PC-3 (cell line): ENCODE measurements at regions not wholly inside any gene's neighbourhood (a gene's known extent, or its start where the extent isn't known, plus 50 kb on each side); places are given as distances from the start of the nearest gene placed in this dataset.

Experiments
- ATAC-seq: fragments of 200-7000 bp; cut with Tn5 transposase; 2 replicates; pipeline ENCODE4 v1.9.1; 2020; ENCODE audit warnings: mild to moderate bottlenecking, moderate library complexity
- BruUV-seq: library from RNA; stranded (reverse); fragments of 400-500 nt; replicated peaks from 2 replicates; lab custom pipeline; 2021; lab: Mats Ljungman, UMichigan
- CTCF ChIA-PET: fragments of 300-600 bp; sonication (Branson Sonifier 250); formaldehyde crosslinking; loops from one replicate; lab custom pipeline; 2022; ENCODE audit warnings: antibody characterized with exemption; lab: Charles Lee
- POLR2A ChIA-PET: fragments of 300-600 bp; sonication (Branson Sonifier 250); formaldehyde crosslinking; loops from one replicate; lab custom pipeline; 2022; ENCODE audit warnings: antibody characterized with exemption; ENCODE audit not compliant: unreplicated experiment; lab: Charles Lee
- DNase-seq: peaks from one replicate; pipeline ENCODE4 v3.0.0-alpha.2; 2015
- H2AFZ ChIP-seq: fragments of 300-600 bp; sonication (generic); 2 replicates; pipeline ENCODE4 v1.6.0; 2016; ENCODE audit warnings: antibody characterized with exemption, low read length
- H3F3A ChIP-seq: fragments of 300-600 bp; sonication (generic); one replicate; pipeline ENCODE4 v1.6.0; 2017; ENCODE audit warnings: antibody characterized with exemption, low read length, control low read depth, mild to moderate bottlenecking; ENCODE audit not compliant: unreplicated experiment
- H3K27ac ChIP-seq: fragments of 300-600 bp; sonication (generic); 2 replicates; pipeline ENCODE4 v1.5.1; 2016; ENCODE audit warnings: mild to moderate bottlenecking, low read length
- H3K27me3 ChIP-seq: fragments of 300-600 bp; sonication (generic); 2 replicates; pipeline ENCODE4 v1.6.1; 2016; ENCODE audit warnings: low read length, mixed read lengths
- H3K36me3 ChIP-seq: fragments of 300-600 bp; sonication (generic); 2 replicates; pipeline ENCODE4 v1.6.1; 2016; ENCODE audit warnings: low read depth, mixed run types, low read length, mixed read lengths
- H3K4me1 ChIP-seq: fragments of 300-600 bp; sonication (generic); 2 replicates; pipeline ENCODE4 v1.5.1; 2016; ENCODE audit warnings: low read length; ENCODE audit not compliant: insufficient read depth
- H3K4me2 ChIP-seq: fragments of 300-600 bp; sonication (generic); 2 replicates; pipeline ENCODE4 v1.6.0; 2016; ENCODE audit warnings: low read length
- H3K4me3 ChIP-seq: fragments of 300-600 bp; sonication (generic); 2 replicates; pipeline ENCODE4 v1.5.1; 2016; ENCODE audit warnings: mild to moderate bottlenecking, low read length, mixed read lengths
- H3K79me2 ChIP-seq: fragments of 300-600 bp; sonication (generic); 2 replicates; pipeline ENCODE4 v1.6.1; 2017; ENCODE audit warnings: low read length, mixed read lengths
- H3K9ac ChIP-seq: fragments of 300-600 bp; sonication (generic); 2 replicates; pipeline ENCODE4 v1.6.0; 2016; ENCODE audit warnings: mild to moderate bottlenecking, low read length
- H3K9me2 ChIP-seq: fragments of 300-600 bp; sonication (generic); replicated peaks from 2 replicates; pipeline ENCODE4 v1.6.1; 2016; ENCODE audit warnings: mixed run types, low read length, mixed read lengths
- H3K9me3 ChIP-seq: fragments of 300-600 bp; sonication (generic); 2 replicates; pipeline ENCODE4 v1.6.1; 2016; ENCODE audit warnings: low read length, mixed read lengths
- H4K20me1 ChIP-seq: fragments of 300-600 bp; sonication (generic); 2 replicates; pipeline ENCODE4 v1.6.1; 2016; ENCODE audit warnings: low read length, mixed read lengths
- CTCF ChIP-seq: fragments of 300-600 bp; sonication (generic); conservative IDR thresholded peaks from 2 replicates; pipeline ENCODE4 v1.5.1; 2017; ENCODE audit warnings: antibody characterized with exemption, low read depth, mild to moderate bottlenecking, low read length
- EZH2 ChIP-seq: fragments of 300-600 bp; sonication (generic); IDR thresholded peaks from one replicate; pipeline ENCODE4 v1.6.1; 2017; ENCODE audit warnings: antibody characterized with exemption, mild to moderate bottlenecking, low read length; ENCODE audit not compliant: unreplicated experiment
- EZH2phosphoT487 ChIP-seq: fragments of 300-600 bp; sonication (generic); IDR thresholded peaks from 2 replicates; pipeline ENCODE4 v1.6.1; 2018; ENCODE audit warnings: mild to moderate bottlenecking, antibody characterized with exemption, low read length, borderline replicate concordance
- intact Hi-C: fragments of 100-400 bp; cut with micrococcal nuclease; formaldehyde crosslinking; loops from 2 replicates; pipeline ENCODE4 v1.9.0; 2023

- DNase-seq (peak; percentile 41), ATAC-seq (no peak)
- ChIA-PET CTCF (no interaction called here), POLR2A (no interaction called here)
- H3K79me2 ChIP-seq, result no peaks in the 10 kb centered on the region
- no peaks in the 10 kb centered on the region for H4K20me1 ChIP-seq
- H3K27ac ChIP-seq, result no peak overlapping the region
- H3K4me2 ChIP-seq, result no peak overlapping the region
- H3K4me3 ChIP-seq, result no peak overlapping the region
- peaks cover 23% of the 10 kb centered on the region for H3K27me3 ChIP-seq
- H3K9me2 ChIP-seq, result no peaks in the 10 kb centered on the region
- H2AFZ ChIP-seq, result no peak overlapping the region
- H3K9ac ChIP-seq, result no peak overlapping the region
- intact Hi-C loops, result no loop called here
- no peaks in the 10 kb centered on the region for H3K9me3 ChIP-seq
- TF ChIP-seq EZH2phosphoT487 (no peak), EZH2 (no peak), CTCF (no peak)
- H3K4me1 ChIP-seq, result peaks cover 31% of the 10 kb centered on the region
- H3K36me3 ChIP-seq, result no peaks in the 10 kb centered on the region
- no peaks in the 10 kb centered on the region for H3F3A ChIP-seq
- no TSS peak for BruUV-seq
These were observed 83.9 kb upstream of the PKDCC start for GRCh38 chr2:41963661-41964525.

GRCh38 chr2:41965173-41965908 lies 82.5 kb upstream of the PKDCC start:
- H3K9me2 ChIP-seq, result no peaks in the 10 kb centered on the region
- no peaks in the 10 kb centered on the region for H3K79me2 ChIP-seq
- H4K20me1 ChIP-seq, result no peaks in the 10 kb centered on the region
- ATAC-seq (no peak), DNase-seq (no peak)
- ChIA-PET CTCF (no interaction called here), POLR2A (no interaction called here)
- H3K9me3 ChIP-seq, result no peaks in the 10 kb centered on the region
- peaks cover 9% of the 10 kb centered on the region for H3K27me3 ChIP-seq
- H3K27ac ChIP-seq, result no peak overlapping the region
- H3K36me3 ChIP-seq, result no peaks in the 10 kb centered on the region
- no peak for TF ChIP-seq CTCF
- no peak for TF ChIP-seq EZH2
- no peak for TF ChIP-seq EZH2phosphoT487
- intact Hi-C loops, result loop anchor here (5.0 kb wide), 1 partner anchor 103 kb away; no protein-coding TSS in a partner anchor
- H3K9ac ChIP-seq, result no peak overlapping the region
- H3F3A ChIP-seq, result no peaks in the 10 kb centered on the region
- no TSS peak for BruUV-seq
- H3K4me1 ChIP-seq, result peaks cover 31% of the 10 kb centered on the region
- no peak overlapping the region for H3K4me3 ChIP-seq
- no peak overlapping the region for H3K4me2 ChIP-seq
- no peak overlapping the region for H2AFZ ChIP-seq
